ENCODE measurements at regions not wholly inside any gene's neighbourhood (a gene's known extent, or its start where the extent isn't known, plus 50 kb on each side); places are given as distances from the start of the nearest gene placed in this dataset.

DNA sequence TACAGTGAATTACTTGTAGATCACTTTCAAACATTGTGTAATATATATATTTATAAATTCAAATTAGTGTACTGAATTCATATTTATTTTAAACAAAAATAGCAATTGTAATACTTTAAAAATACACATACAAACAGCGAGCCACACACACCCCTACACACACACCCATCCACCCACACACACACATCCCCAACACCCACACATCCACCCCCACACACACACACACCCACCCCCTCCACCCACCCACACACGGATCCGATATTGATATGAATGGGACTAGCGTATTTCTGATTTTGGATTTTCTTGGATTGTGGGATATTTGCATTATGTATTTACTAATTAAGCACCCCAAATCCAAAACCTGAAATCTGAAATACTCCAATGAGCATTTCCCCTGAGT, 451.2 kb downstream of the PCDH7 start:
- Histone ChIP-seq H3K36me3 (ENCODE audit: insufficient read depth, insufficient read length, low read length) (no peaks in the 10 kb centered on the region), H3K9ac (ENCODE audit: insufficient read length, low read depth) (no peak overlapping the region), H3K4me3 (ENCODE audit: insufficient read length, low read depth) (no peak overlapping the region), H3K9me3 (ENCODE audit: insufficient read depth, low read length) (no peaks in the 10 kb centered on the region), H3K27me3 (ENCODE audit: insufficient read depth, insufficient read length) (no peaks in the 10 kb centered on the region), H3K4me1 (ENCODE audit: insufficient read depth, insufficient read length) (no peaks in the 10 kb centered on the region)
- TF ChIP-seq SUZ12 (IDR thresholded peaks at IDR 0.05; ENCODE audit: extremely low read depth, insufficient read depth, insufficient read length) (no peak), ZNF274 (IDR thresholded peaks at IDR 0.05; ENCODE audit: low read depth, low read length) (no peak), YY1 (IDR thresholded peaks at IDR 0.05; ENCODE audit: insufficient read depth, insufficient read length) (no peak)
- DNase-seq (ENCODE audit: low read depth, low spot score), result no peak

GRCh38 chr4:31175242-31175910, 455.2 kb downstream of the PCDH7 start:
- H3K27me3 ChIP-seq (ENCODE audit: insufficient read depth, insufficient read length), result no peaks in the 10 kb centered on the region
- DNase-seq (ENCODE audit: low read depth, low spot score), result no peak
- no peaks in the 10 kb centered on the region for H3K9me3 ChIP-seq (ENCODE audit: insufficient read depth, low read length)
- H3K9ac ChIP-seq (ENCODE audit: insufficient read length, low read depth), result no peak overlapping the region
- no peaks in the 10 kb centered on the region for H3K36me3 ChIP-seq (ENCODE audit: insufficient read depth, insufficient read length, low read length)
- TF ChIP-seq SUZ12 (IDR thresholded peaks at IDR 0.05; ENCODE audit: extremely low read depth, insufficient read depth, insufficient read length) (no peak), YY1 (IDR thresholded peaks at IDR 0.05; ENCODE audit: insufficient read depth, insufficient read length) (no peak), ZNF274 (IDR thresholded peaks at IDR 0.05; ENCODE audit: low read depth, low read length) (no peak)
- H3K4me3 ChIP-seq (ENCODE audit: insufficient read length, low read depth), result no peak overlapping the region
- H3K4me1 ChIP-seq (ENCODE audit: insufficient read depth, insufficient read length), result no peaks in the 10 kb centered on the region

DNA sequence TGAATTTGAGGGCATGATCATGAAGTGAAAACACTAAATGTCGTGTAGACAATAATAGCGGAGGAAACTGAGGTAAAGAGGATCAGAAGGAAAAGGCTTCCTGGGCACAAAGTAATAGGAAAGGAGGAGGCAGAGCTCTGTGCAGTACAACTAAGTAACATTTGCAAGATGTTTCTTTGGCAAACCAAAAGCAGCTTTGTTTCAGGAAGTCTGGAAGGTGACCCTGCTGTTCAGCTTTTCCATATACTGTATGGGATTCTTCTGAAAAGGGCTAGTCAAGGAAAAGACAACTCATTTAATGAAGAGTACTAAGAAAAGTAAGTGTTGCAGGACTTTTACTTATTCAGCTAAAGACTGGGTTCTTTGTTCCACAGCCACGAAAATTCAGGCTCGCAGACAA, 463.1 kb downstream of the PCDH7 start:
- Histone ChIP-seq H3K9me3 (ENCODE audit: insufficient read depth, low read length) (peaks cover 24% of the 10 kb centered on the region; the same call in 1 of the 2 replicates), H3K27me3 (ENCODE audit: insufficient read depth, insufficient read length) (no peaks in the 10 kb centered on the region), H3K4me3 (ENCODE audit: insufficient read length, low read depth) (no peak overlapping the region), H3K36me3 (ENCODE audit: insufficient read depth, insufficient read length, low read length) (no peaks in the 10 kb centered on the region), H3K9ac (ENCODE audit: insufficient read length, low read depth) (no peak overlapping the region), H3K4me1 (ENCODE audit: insufficient read depth, insufficient read length) (no peaks in the 10 kb centered on the region)
- TF ChIP-seq SUZ12 (IDR thresholded peaks at IDR 0.05; ENCODE audit: extremely low read depth, insufficient read depth, insufficient read length) (no peak), ZNF274 (IDR thresholded peaks at IDR 0.05; ENCODE audit: low read depth, low read length) (no peak), YY1 (IDR thresholded peaks at IDR 0.05; ENCODE audit: insufficient read depth, insufficient read length) (no peak)
- no peak for DNase-seq (ENCODE audit: low read depth, low spot score)

DNA sequence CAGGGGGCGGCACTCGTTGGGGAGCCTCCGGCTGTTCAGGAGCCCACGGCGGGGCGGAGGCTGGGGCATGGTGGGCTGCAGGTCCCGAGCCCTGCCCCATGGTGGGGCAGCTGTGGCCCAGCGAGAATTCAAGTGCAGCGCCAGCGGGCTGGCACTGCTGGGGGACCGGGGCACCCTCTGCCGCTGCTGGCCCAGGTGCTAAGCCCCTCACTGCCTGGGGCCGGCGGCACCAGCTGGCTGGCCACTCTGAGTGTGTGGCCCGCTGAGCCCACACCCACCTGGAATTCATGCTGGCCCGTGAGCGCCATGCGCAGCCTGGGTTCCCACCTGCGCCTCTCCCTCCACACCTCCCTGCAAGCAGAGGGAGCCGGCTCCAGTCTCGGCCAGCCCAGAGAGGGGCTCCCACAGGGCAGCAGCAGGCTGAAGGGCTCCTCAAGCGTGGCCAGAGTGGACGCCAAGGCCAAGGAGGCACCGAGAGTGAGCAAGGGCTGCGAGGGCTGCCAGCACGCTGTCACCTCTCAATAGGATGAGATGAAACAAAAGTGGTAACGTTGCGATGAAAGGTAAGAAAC, 464.9 kb downstream of the PCDH7 start:
- no peak overlapping the region for H3K9ac ChIP-seq (ENCODE audit: insufficient read length, low read depth)
- no peaks in the 10 kb centered on the region for H3K36me3 ChIP-seq (ENCODE audit: insufficient read depth, insufficient read length, low read length)
- H3K27me3 ChIP-seq (ENCODE audit: insufficient read depth, insufficient read length), result no peaks in the 10 kb centered on the region
- H3K4me1 ChIP-seq (ENCODE audit: insufficient read depth, insufficient read length), result no peaks in the 10 kb centered on the region
- H3K9me3 ChIP-seq (ENCODE audit: insufficient read depth, low read length), result peaks cover 24% of the 10 kb centered on the region; the same call in 1 of the 2 replicates
- no peak for DNase-seq (ENCODE audit: low read depth, low spot score)
- no peak overlapping the region for H3K4me3 ChIP-seq (ENCODE audit: insufficient read length, low read depth)
- TF ChIP-seq ZNF274 (IDR thresholded peaks at IDR 0.05; ENCODE audit: low read depth, low read length) (no peak), SUZ12 (IDR thresholded peaks at IDR 0.05; ENCODE audit: extremely low read depth, insufficient read depth, insufficient read length) (no peak), YY1 (IDR thresholded peaks at IDR 0.05; ENCODE audit: insufficient read depth, insufficient read length) (no peak)

GRCh38 chr4:31187979-31188378, 467.8 kb downstream of the PCDH7 start:
- Histone ChIP-seq H3K4me1 (ENCODE audit: insufficient read depth, insufficient read length) (no peaks in the 10 kb centered on the region), H3K4me3 (ENCODE audit: insufficient read length, low read depth) (no peak overlapping the region), H3K27me3 (ENCODE audit: insufficient read depth, insufficient read length) (no peaks in the 10 kb centered on the region), H3K36me3 (ENCODE audit: insufficient read depth, insufficient read length, low read length) (no peaks in the 10 kb centered on the region), H3K9me3 (ENCODE audit: insufficient read depth, low read length) (peaks cover 24% of the 10 kb centered on the region; the same call in 1 of the 2 replicates), H3K9ac (ENCODE audit: insufficient read length, low read depth) (no peak overlapping the region)
- DNase-seq (ENCODE audit: low read depth, low spot score), result no peak
- TF ChIP-seq SUZ12 (IDR thresholded peaks at IDR 0.05; ENCODE audit: extremely low read depth, insufficient read depth, insufficient read length) (no peak), ZNF274 (IDR thresholded peaks at IDR 0.05; ENCODE audit: low read depth, low read length) (no peak), YY1 (IDR thresholded peaks at IDR 0.05; ENCODE audit: insufficient read depth, insufficient read length) (no peak)

GRCh38 chr4:31189938-31190337, 469.8 kb downstream of the PCDH7 start:
- Histone ChIP-seq H3K4me1 (ENCODE audit: insufficient read depth, insufficient read length) (no peaks in the 10 kb centered on the region), H3K27me3 (ENCODE audit: insufficient read depth, insufficient read length) (no peaks in the 10 kb centered on the region), H3K9me3 (ENCODE audit: insufficient read depth, low read length) (peaks cover 21% of the 10 kb centered on the region; the same call in 1 of the 2 replicates), H3K4me3 (ENCODE audit: insufficient read length, low read depth) (no peak overlapping the region), H3K36me3 (ENCODE audit: insufficient read depth, insufficient read length, low read length) (no peaks in the 10 kb centered on the region), H3K9ac (ENCODE audit: insufficient read length, low read depth) (no peak overlapping the region)
- DNase-seq (ENCODE audit: low read depth, low spot score), result no peak
- TF ChIP-seq ZNF274 (IDR thresholded peaks at IDR 0.05; ENCODE audit: low read depth, low read length) (no peak), YY1 (IDR thresholded peaks at IDR 0.05; ENCODE audit: insufficient read depth, insufficient read length) (no peak), SUZ12 (IDR thresholded peaks at IDR 0.05; ENCODE audit: extremely low read depth, insufficient read depth, insufficient read length) (no peak)

GRCh38 chr4:31190671-31191070, 470.5 kb downstream of the PCDH7 start:
- Histone ChIP-seq H3K4me1 (ENCODE audit: insufficient read depth, insufficient read length) (no peaks in the 10 kb centered on the region), H3K4me3 (ENCODE audit: insufficient read length, low read depth) (no peak overlapping the region), H3K27me3 (ENCODE audit: insufficient read depth, insufficient read length) (no peaks in the 10 kb centered on the region), H3K9ac (ENCODE audit: insufficient read length, low read depth) (no peak overlapping the region), H3K36me3 (ENCODE audit: insufficient read depth, insufficient read length, low read length) (no peaks in the 10 kb centered on the region), H3K9me3 (ENCODE audit: insufficient read depth, low read length) (peaks cover 14% of the 10 kb centered on the region; the same call in 1 of the 2 replicates)
- TF ChIP-seq SUZ12 (IDR thresholded peaks at IDR 0.05; ENCODE audit: extremely low read depth, insufficient read depth, insufficient read length) (no peak), ZNF274 (IDR thresholded peaks at IDR 0.05; ENCODE audit: low read depth, low read length) (no peak), YY1 (IDR thresholded peaks at IDR 0.05; ENCODE audit: insufficient read depth, insufficient read length) (no peak)
- DNase-seq (ENCODE audit: low read depth, low spot score), result no peak

Data from NT2/D1 (cell line).